ENCODE measurements at regions not wholly inside any gene's neighbourhood (a gene's known extent, or its start where the extent isn't known, plus 50 kb on each side); places are given as distances from the start of the nearest gene placed in this dataset.

- H3K4me3 ChIP-seq (ENCODE audit: low read length) = no peak overlapping the region
- Mint-ChIP-seq H3K27me3 (ENCODE audit: low read depth in 2 of 2) (no peaks in the 10 kb centered on the region), H3K36me3 (no peaks in the 10 kb centered on the region), H3K4me3 (no peak overlapping the region), H3K4me1 (no peaks in the 10 kb centered on the region), H3K9me3 (peaks cover 2 to 9% of the 10 kb centered on the region in 2 donors), H3K27ac (no peak overlapping the region)
- no peak for DNase-seq
- H3K27me3 ChIP-seq (ENCODE audit: control insufficient read depth, insufficient read depth, low read length) = no peaks in the 10 kb centered on the region
- H3K9me3 ChIP-seq (ENCODE audit: control insufficient read depth, insufficient read depth, low read length) = no peaks in the 10 kb centered on the region
- TF ChIP-seq CTCF (IDR thresholded peaks at IDR 0.05) = no peak
- H3K4me1 ChIP-seq (ENCODE audit: control insufficient read depth, insufficient read depth, low read length) = no peaks in the 10 kb centered on the region
- intact Hi-C loops (cut with micrococcal nuclease) = no loop called here
- H3K27ac ChIP-seq (ENCODE audit: low read length) = no peak overlapping the region
- no peaks in the 10 kb centered on the region for H3K36me3 ChIP-seq (ENCODE audit: control insufficient read depth, insufficient read depth, low read length)
- 92% methylated on average over 13 of the region's 14 CpGs for WGBS (ENCODE audit: insufficient coverage)
- no peak for ATAC-seq
These were observed 367.0 kb downstream of the NR4A2 start for GRCh38 chr2:155965415-155966063.

GRCh38 chr2:155961641-155962040 lies 370.9 kb downstream of the NR4A2 start:
- H3K4me1 Mint-ChIP-seq = no peaks in the 10 kb centered on the region
- intact Hi-C loops (cut with micrococcal nuclease) = no loop called here
- H3K4me3 Mint-ChIP-seq = no peak overlapping the region

GRCh38 chr2:155958834-155959233 lies 373.7 kb downstream of the NR4A2 start:
- Mint-ChIP-seq H3K4me1 (no peaks in the 10 kb centered on the region), H3K9me3 (peaks cover 2 to 12% of the 10 kb centered on the region in 2 donors), H3K4me3 (no peak overlapping the region), H3K27me3 (ENCODE audit: low read depth in 2 of 2) (no peaks in the 10 kb centered on the region), H3K27ac (no peak overlapping the region), H3K36me3 (no peaks in the 10 kb centered on the region)
- intact Hi-C loops (cut with micrococcal nuclease) = no loop called here
- no peak for TF ChIP-seq CTCF (IDR thresholded peaks at IDR 0.05)
- Histone ChIP-seq H3K9me3 (ENCODE audit: control insufficient read depth, insufficient read depth, low read length) (no peaks in the 10 kb centered on the region), H3K4me3 (ENCODE audit: low read length) (no peak overlapping the region), H3K27me3 (ENCODE audit: control insufficient read depth, insufficient read depth, low read length) (no peaks in the 10 kb centered on the region), H3K36me3 (ENCODE audit: control insufficient read depth, insufficient read depth, low read length) (no peaks in the 10 kb centered on the region), H3K27ac (ENCODE audit: low read length) (no peak overlapping the region), H3K4me1 (ENCODE audit: control insufficient read depth, insufficient read depth, low read length) (no peaks in the 10 kb centered on the region)
- ATAC-seq (no peak), DNase-seq (no peak)
- 67% methylated on average over 1 of the region's 2 CpGs for WGBS (ENCODE audit: insufficient coverage)

More at GRCh38 chr2:155961641-155962040, 370.9 kb downstream of the NR4A2 start:
- Histone ChIP-seq H3K27me3 (ENCODE audit: control insufficient read depth, insufficient read depth, low read length) (no peaks in the 10 kb centered on the region), H3K4me1 (ENCODE audit: control insufficient read depth, insufficient read depth, low read length) (no peaks in the 10 kb centered on the region), H3K4me3 (ENCODE audit: low read length) (no peak overlapping the region), H3K36me3 (ENCODE audit: control insufficient read depth, insufficient read depth, low read length) (no peaks in the 10 kb centered on the region), H3K27ac (ENCODE audit: low read length) (no peak overlapping the region), H3K9me3 (ENCODE audit: control insufficient read depth, insufficient read depth, low read length) (no peaks in the 10 kb centered on the region)
- ATAC-seq = no peak
- TF ChIP-seq CTCF (IDR thresholded peaks at IDR 0.05) = no peak
- peaks cover 2 to 10% of the 10 kb centered on the region in 2 donors for H3K9me3 Mint-ChIP-seq
- no peaks in the 10 kb centered on the region for H3K27me3 Mint-ChIP-seq (ENCODE audit: low read depth in 2 of 2)
- H3K27ac Mint-ChIP-seq = no peak overlapping the region
- DNase-seq = no peak
- H3K36me3 Mint-ChIP-seq = no peaks in the 10 kb centered on the region
- 82% methylated on average over 4 of the region's 4 CpGs for WGBS (ENCODE audit: insufficient coverage)

GRCh38 chr2:155947069-155947468 lies 385.5 kb downstream of the NR4A2 start:
- WGBS (ENCODE audit: insufficient coverage) = 91% methylated on average over 3 of the region's 3 CpGs
- no peaks in the 10 kb centered on the region for H3K36me3 ChIP-seq (ENCODE audit: control insufficient read depth, insufficient read depth, low read length)
- H3K9me3 ChIP-seq (ENCODE audit: control insufficient read depth, insufficient read depth, low read length) = no peaks in the 10 kb centered on the region
- Mint-ChIP-seq H3K4me1 (no peaks in the 10 kb centered on the region), H3K9me3 (peaks cover 10 to 11% of the 10 kb centered on the region in 2 donors), H3K27ac (no peak overlapping the region), H3K36me3 (no peaks in the 10 kb centered on the region), H3K27me3 (ENCODE audit: low read depth in 2 of 2) (no peaks in the 10 kb centered on the region), H3K4me3 (no peak overlapping the region)
- H3K4me3 ChIP-seq (ENCODE audit: low read length) = no peak overlapping the region
- intact Hi-C loops (cut with micrococcal nuclease) = no loop called here
- H3K4me1 ChIP-seq (ENCODE audit: control insufficient read depth, insufficient read depth, low read length) = no peaks in the 10 kb centered on the region
- no peak overlapping the region for H3K27ac ChIP-seq (ENCODE audit: low read length)
- DNase-seq = no peak
- TF ChIP-seq CTCF (IDR thresholded peaks at IDR 0.05) = no peak
- ATAC-seq = no peak
- H3K27me3 ChIP-seq (ENCODE audit: control insufficient read depth, insufficient read depth, low read length) = no peaks in the 10 kb centered on the region

All from natural killer cell (primary cell).